ENCODE measurements at regions not wholly inside any gene's neighbourhood (a gene's known extent, or its start where the extent isn't known, plus 50 kb on each side); places are given as distances from the start of the nearest gene placed in this dataset.
"Not testable (repeated sequence)": the region's sequence is repeated elsewhere in the genome, so short reads cannot be mapped to it uniquely, and the experiment has no call there.

DNA sequence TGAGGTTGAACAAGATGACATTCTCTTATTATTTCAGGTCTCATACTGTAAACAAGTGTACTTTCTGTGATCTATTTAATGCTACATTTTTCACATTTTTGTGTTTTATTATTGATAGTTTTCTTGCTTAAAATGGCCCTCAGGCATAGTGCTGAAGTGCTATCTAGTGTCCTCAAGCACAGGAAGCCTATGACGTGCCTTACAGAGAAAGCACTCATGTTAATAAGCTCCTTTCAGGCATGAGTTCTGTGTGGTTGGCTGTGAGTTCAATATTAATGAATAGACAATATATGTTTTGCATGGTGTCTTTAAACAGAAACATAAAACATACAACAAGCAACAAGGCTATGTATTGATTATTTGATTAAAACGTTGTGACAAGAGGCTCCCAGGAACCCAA is 450.1 kb downstream of the PLK2 start:
- Histone ChIP-seq H3K36me3 (ENCODE audit: control insufficient read depth, low read depth, low read length) (no peaks in the 10 kb centered on the region), H3K9ac (ENCODE audit: low read length) (no peak overlapping the region), H3K4me3 (ENCODE audit: low read length) (no peak overlapping the region), H3K4me1 (ENCODE audit: control insufficient read depth, low read depth, low read length) (no peaks in the 10 kb centered on the region), H3K27me3 (ENCODE audit: control insufficient read depth, insufficient read depth, low read length) (no peaks in the 10 kb centered on the region), H3K9me3 (ENCODE audit: control insufficient read depth, low read depth, low read length) (no peaks in the 10 kb centered on the region), H3K27ac (ENCODE audit: low read length) (no peak overlapping the region)

DNA sequence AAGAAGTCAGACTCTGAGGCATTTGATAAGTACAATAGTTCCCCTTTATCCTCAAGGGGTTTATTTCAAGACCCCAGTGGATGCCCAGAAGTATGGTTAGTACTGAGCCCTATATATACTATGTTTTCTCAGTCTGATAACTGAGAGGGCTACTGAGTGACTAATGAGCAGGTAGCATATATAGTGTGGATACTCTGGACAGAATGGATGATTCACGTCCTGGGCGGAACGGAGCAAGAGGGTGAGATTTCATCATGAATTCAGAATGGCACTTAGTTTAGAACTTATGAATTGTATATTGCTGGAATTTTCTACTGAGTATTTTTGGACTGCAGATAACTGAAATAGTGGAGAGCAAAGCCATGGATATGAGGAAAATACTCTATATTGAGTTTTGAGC is 457.6 kb downstream of the PLK2 start:
- H3K9me3 ChIP-seq (ENCODE audit: control insufficient read depth, low read depth, low read length): no peaks in the 10 kb centered on the region
- H3K4me1 ChIP-seq (ENCODE audit: control insufficient read depth, low read depth, low read length): no peaks in the 10 kb centered on the region

GRCh38 chr5:57993866-57994265 is 466.0 kb downstream of the PLK2 start:
- H3K9ac ChIP-seq (ENCODE audit: low read length): no peak overlapping the region
- no peaks in the 10 kb centered on the region for H3K27me3 ChIP-seq (ENCODE audit: control insufficient read depth, insufficient read depth, low read length)
- H3K9me3 ChIP-seq (ENCODE audit: control insufficient read depth, low read depth, low read length): no peaks in the 10 kb centered on the region
- H3K27ac ChIP-seq (ENCODE audit: low read length): no peak overlapping the region
- no peaks in the 10 kb centered on the region for H3K4me1 ChIP-seq (ENCODE audit: control insufficient read depth, low read depth, low read length)
- H3K36me3 ChIP-seq (ENCODE audit: control insufficient read depth, low read depth, low read length): no peaks in the 10 kb centered on the region
- no peak overlapping the region for H3K4me3 ChIP-seq (ENCODE audit: low read length)

More for the DNA sequence above, 457.6 kb downstream of the PLK2 start:
- Histone ChIP-seq H3K27me3 (ENCODE audit: control insufficient read depth, insufficient read depth, low read length) (no peaks in the 10 kb centered on the region), H3K4me3 (ENCODE audit: low read length) (no peak overlapping the region), H3K27ac (ENCODE audit: low read length) (no peak overlapping the region), H3K36me3 (ENCODE audit: control insufficient read depth, low read depth, low read length) (no peaks in the 10 kb centered on the region), H3K9ac (ENCODE audit: low read length) (no peak overlapping the region)

DNA sequence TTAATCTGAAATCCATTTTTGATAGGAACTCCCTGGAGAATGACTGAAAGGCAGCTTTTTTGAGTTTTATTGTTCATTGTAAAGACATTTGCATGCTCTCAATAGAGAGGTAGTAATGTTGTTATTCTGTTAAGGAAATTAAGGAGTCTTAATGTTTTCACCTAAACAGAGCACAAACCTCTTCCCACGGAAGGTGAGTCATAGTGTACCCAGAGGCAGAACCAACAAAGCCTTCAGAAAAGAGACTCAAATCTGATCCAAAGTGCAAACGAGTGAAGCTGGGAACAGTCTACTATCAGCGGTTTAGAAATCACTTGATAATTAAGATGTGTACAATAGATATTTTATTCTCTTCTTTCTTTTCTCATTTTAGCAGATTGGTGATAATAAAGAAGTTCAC is 470.5 kb downstream of the PLK2 start:
- no peaks in the 10 kb centered on the region for H3K27me3 ChIP-seq (ENCODE audit: control insufficient read depth, insufficient read depth, low read length)
- no peak overlapping the region for H3K27ac ChIP-seq (ENCODE audit: low read length)
- H3K4me3 ChIP-seq (ENCODE audit: low read length): no peak overlapping the region
- H3K4me1 ChIP-seq (ENCODE audit: control insufficient read depth, low read depth, low read length): no peaks in the 10 kb centered on the region
- H3K9ac ChIP-seq (ENCODE audit: low read length): no peak overlapping the region
- no peaks in the 10 kb centered on the region for H3K9me3 ChIP-seq (ENCODE audit: control insufficient read depth, low read depth, low read length)
- no peaks in the 10 kb centered on the region for H3K36me3 ChIP-seq (ENCODE audit: control insufficient read depth, low read depth, low read length)

- Histone ChIP-seq H3K9me3 (ENCODE audit: control insufficient read depth, low read depth, low read length) (no peaks in the 10 kb centered on the region), H3K9ac (ENCODE audit: low read length) (no peak overlapping the region), H3K36me3 (ENCODE audit: control insufficient read depth, low read depth, low read length) (no peaks in the 10 kb centered on the region), H3K4me3 (ENCODE audit: low read length) (no peak overlapping the region), H3K27me3 (ENCODE audit: control insufficient read depth, insufficient read depth, low read length) (no peaks in the 10 kb centered on the region), H3K4me1 (ENCODE audit: control insufficient read depth, low read depth, low read length) (no peaks in the 10 kb centered on the region), H3K27ac (ENCODE audit: low read length) (no peak overlapping the region)
These were observed 471.1 kb downstream of the PLK2 start for GRCh38 chr5:57988813-57989212.

GRCh38 chr5:57987552-57987951 is 472.3 kb downstream of the PLK2 start:
- Histone ChIP-seq H3K27ac (ENCODE audit: low read length) (no peak overlapping the region), H3K36me3 (ENCODE audit: control insufficient read depth, low read depth, low read length) (no peaks in the 10 kb centered on the region), H3K9me3 (ENCODE audit: control insufficient read depth, low read depth, low read length) (no peaks in the 10 kb centered on the region), H3K4me1 (ENCODE audit: control insufficient read depth, low read depth, low read length) (no peaks in the 10 kb centered on the region), H3K4me3 (ENCODE audit: low read length) (no peak overlapping the region), H3K27me3 (ENCODE audit: control insufficient read depth, insufficient read depth, low read length) (no peaks in the 10 kb centered on the region), H3K9ac (ENCODE audit: low read length) (no peak overlapping the region)

GRCh38 chr5:57986761-57987341 is 473.0 kb downstream of the PLK2 start:
- Histone ChIP-seq H3K4me3 (ENCODE audit: low read length) (no peak overlapping the region), H3K9me3 (ENCODE audit: control insufficient read depth, low read depth, low read length) (no peaks in the 10 kb centered on the region), H3K4me1 (ENCODE audit: control insufficient read depth, low read depth, low read length) (no peaks in the 10 kb centered on the region), H3K9ac (ENCODE audit: low read length) (no peak overlapping the region), H3K27me3 (ENCODE audit: control insufficient read depth, insufficient read depth, low read length) (no peaks in the 10 kb centered on the region), H3K36me3 (ENCODE audit: control insufficient read depth, low read depth, low read length) (no peaks in the 10 kb centered on the region), H3K27ac (ENCODE audit: low read length) (no peak overlapping the region)

GRCh38 chr5:57983426-57983825 is 476.5 kb downstream of the PLK2 start:
- H3K4me1 ChIP-seq (ENCODE audit: control insufficient read depth, low read depth, low read length): no peaks in the 10 kb centered on the region
- H3K9me3 ChIP-seq (ENCODE audit: control insufficient read depth, low read depth, low read length): no peaks in the 10 kb centered on the region
- no peak overlapping the region for H3K27ac ChIP-seq (ENCODE audit: low read length)
- H3K9ac ChIP-seq (ENCODE audit: low read length): no peak overlapping the region
- no peaks in the 10 kb centered on the region for H3K27me3 ChIP-seq (ENCODE audit: control insufficient read depth, insufficient read depth, low read length)
- no peak overlapping the region for H3K4me3 ChIP-seq (ENCODE audit: low read length)
- no peaks in the 10 kb centered on the region for H3K36me3 ChIP-seq (ENCODE audit: control insufficient read depth, low read depth, low read length)

- Histone ChIP-seq H3K9me3 (ENCODE audit: control insufficient read depth, low read depth, low read length) (no peaks in the 10 kb centered on the region), H3K27ac (ENCODE audit: low read length) (no peak overlapping the region), H3K36me3 (ENCODE audit: control insufficient read depth, low read depth, low read length) (no peaks in the 10 kb centered on the region)
These were observed 480.2 kb downstream of the PLK2 start for GRCh38 chr5:57979671-57980070.

DNA sequence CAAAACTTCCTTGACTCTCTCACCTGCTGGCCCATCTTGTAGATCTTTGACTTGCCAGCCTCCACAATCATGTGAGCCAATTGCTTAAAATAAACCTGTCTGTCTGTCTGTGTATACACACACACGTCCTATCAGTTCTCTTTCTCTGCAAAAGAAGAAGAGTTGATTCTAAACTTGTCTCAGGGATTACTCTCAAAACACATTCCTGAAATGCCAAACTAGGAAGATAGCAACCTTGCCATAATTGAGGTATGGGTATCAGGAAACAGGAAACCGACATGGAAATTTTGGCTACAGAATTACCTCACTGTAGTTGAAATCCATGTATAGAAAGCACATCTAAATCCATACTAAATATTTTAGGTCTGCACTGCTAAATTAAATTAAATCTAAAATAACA is 483.4 kb downstream of the PLK2 start:
- Histone ChIP-seq H3K36me3 (ENCODE audit: control insufficient read depth, low read depth, low read length) (no peaks in the 10 kb centered on the region), H3K4me3 (ENCODE audit: low read length) (no peak overlapping the region), H3K27me3 (ENCODE audit: control insufficient read depth, insufficient read depth, low read length) (no peaks in the 10 kb centered on the region), H3K9ac (ENCODE audit: low read length) (no peak overlapping the region), H3K27ac (ENCODE audit: low read length) (no peak overlapping the region), H3K9me3 (ENCODE audit: control insufficient read depth, low read depth, low read length) (no peaks in the 10 kb centered on the region), H3K4me1 (ENCODE audit: control insufficient read depth, low read depth, low read length) (no peaks in the 10 kb centered on the region)

More at GRCh38 chr5:57979671-57980070, 480.2 kb downstream of the PLK2 start:
- Histone ChIP-seq H3K9ac (ENCODE audit: low read length) (no peak overlapping the region), H3K4me1 (ENCODE audit: control insufficient read depth, low read depth, low read length) (no peaks in the 10 kb centered on the region), H3K4me3 (ENCODE audit: low read length) (no peak overlapping the region), H3K27me3 (ENCODE audit: control insufficient read depth, insufficient read depth, low read length) (no peaks in the 10 kb centered on the region)

GRCh38 chr5:57972099-57972498 is 487.8 kb downstream of the PLK2 start:
- H3K36me3 ChIP-seq (ENCODE audit: control insufficient read depth, low read depth, low read length); H3K4me1 ChIP-seq (ENCODE audit: control insufficient read depth, low read depth, low read length); H3K27me3 ChIP-seq (ENCODE audit: control insufficient read depth, insufficient read depth, low read length); H3K4me3 ChIP-seq (ENCODE audit: low read length); H3K9ac ChIP-seq (ENCODE audit: low read length); H3K27ac ChIP-seq (ENCODE audit: low read length); H3K9me3 ChIP-seq (ENCODE audit: control insufficient read depth, low read depth, low read length): not testable (repeated sequence)

DNA sequence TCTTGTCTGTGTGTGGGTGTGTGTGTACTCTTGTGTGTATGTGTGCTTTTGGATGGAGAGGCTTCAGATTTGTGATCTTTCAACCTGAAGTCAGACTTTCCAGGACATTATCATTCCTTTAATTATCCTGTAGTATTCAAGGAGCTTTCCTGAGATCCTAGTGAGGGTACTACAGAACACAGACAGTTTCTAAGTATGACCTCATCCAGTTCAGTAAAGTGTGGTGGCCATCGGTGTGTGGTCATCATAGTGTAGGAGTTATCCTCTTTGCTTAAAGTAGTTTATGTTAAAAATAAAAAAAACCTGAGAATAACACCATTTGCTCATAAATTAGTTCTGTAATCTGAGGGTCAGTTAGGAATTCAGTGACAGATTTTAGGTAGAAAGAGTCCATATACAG is 478.0 kb upstream of the ACTBL2 start:
- Histone ChIP-seq H3K27ac (ENCODE audit: low read length) (no peak overlapping the region), H3K4me1 (ENCODE audit: control insufficient read depth, low read depth, low read length) (no peaks in the 10 kb centered on the region), H3K9me3 (ENCODE audit: control insufficient read depth, low read depth, low read length) (no peaks in the 10 kb centered on the region), H3K27me3 (ENCODE audit: control insufficient read depth, insufficient read depth, low read length) (no peaks in the 10 kb centered on the region), H3K9ac (ENCODE audit: low read length) (no peak overlapping the region), H3K36me3 (ENCODE audit: control insufficient read depth, low read depth, low read length) (no peaks in the 10 kb centered on the region), H3K4me3 (ENCODE audit: low read length) (no peak overlapping the region)
